ENCODE measurements at regions not wholly inside any gene's neighbourhood (a gene's known extent, or its start where the extent isn't known, plus 50 kb on each side); places are given as distances from the start of the nearest gene placed in this dataset.

GRCh38 chr4:10320130-10320529 lies 137.1 kb downstream of the ZNF518B start:
- DNase-seq = no peak
- ChIA-PET CTCF (interaction anchor here (0.7 kb wide), 1 partner anchor 978 kb away, joined by 3 read pairs; no protein-coding TSS in a partner anchor), POLR2A (no interaction called here)
- H3K9me3 Mint-ChIP-seq = no peaks in the 10 kb centered on the region
- H3K4me3 Mint-ChIP-seq = no peak overlapping the region
- H3K36me3 Mint-ChIP-seq (ENCODE audit: low read depth) = no peaks in the 10 kb centered on the region
- no peak overlapping the region for H3K27ac Mint-ChIP-seq
- no peaks in the 10 kb centered on the region for H3K4me1 Mint-ChIP-seq
- peaks cover 4% of the 10 kb centered on the region for H3K27me3 Mint-ChIP-seq

- no peaks in the 10 kb centered on the region for H3K27me3 Mint-ChIP-seq
- DNase-seq = no peak
- no peak overlapping the region for H3K4me3 Mint-ChIP-seq
- POLR2A ChIA-PET = no interaction called here
- CTCF ChIA-PET = no interaction called here
- no peaks in the 10 kb centered on the region for H3K36me3 Mint-ChIP-seq (ENCODE audit: low read depth)
- no peaks in the 10 kb centered on the region for H3K4me1 Mint-ChIP-seq
- no peak overlapping the region for H3K27ac Mint-ChIP-seq
- H3K9me3 Mint-ChIP-seq = no peaks in the 10 kb centered on the region
Measured at GRCh38 chr4:10317345-10317744, 139.9 kb downstream of the ZNF518B start.

GRCh38 chr4:10316851-10317250 lies 140.4 kb downstream of the ZNF518B start:
- ChIA-PET CTCF (no interaction called here), POLR2A (no interaction called here)
- no peaks in the 10 kb centered on the region for H3K27me3 Mint-ChIP-seq

GRCh38 chr4:10315638-10316037 lies 141.6 kb downstream of the ZNF518B start:
- H3K9me3 Mint-ChIP-seq = no peaks in the 10 kb centered on the region
- no peak for DNase-seq
- no peak overlapping the region for H3K4me3 Mint-ChIP-seq
- POLR2A ChIA-PET = no interaction called here
- H3K27ac Mint-ChIP-seq = no peak overlapping the region
- no peaks in the 10 kb centered on the region for H3K27me3 Mint-ChIP-seq
- no peaks in the 10 kb centered on the region for H3K36me3 Mint-ChIP-seq (ENCODE audit: low read depth)
- no peaks in the 10 kb centered on the region for H3K4me1 Mint-ChIP-seq
- CTCF ChIA-PET = no interaction called here

More at GRCh38 chr4:10316851-10317250, 140.4 kb downstream of the ZNF518B start:
- Mint-ChIP-seq H3K9me3 (no peaks in the 10 kb centered on the region), H3K4me3 (no peak overlapping the region), H3K36me3 (ENCODE audit: low read depth) (no peaks in the 10 kb centered on the region), H3K27ac (no peak overlapping the region), H3K4me1 (no peaks in the 10 kb centered on the region)
- DNase-seq = no peak

GRCh38 chr4:10312568-10312967 lies 144.7 kb downstream of the ZNF518B start:
- CTCF ChIA-PET = no interaction called here
- H3K4me3 Mint-ChIP-seq = no peak overlapping the region
- POLR2A ChIA-PET = no interaction called here
- no peaks in the 10 kb centered on the region for H3K36me3 Mint-ChIP-seq (ENCODE audit: low read depth)
- no peaks in the 10 kb centered on the region for H3K27me3 Mint-ChIP-seq
- H3K4me1 Mint-ChIP-seq = no peaks in the 10 kb centered on the region
- H3K9me3 Mint-ChIP-seq = no peaks in the 10 kb centered on the region
- DNase-seq = no peak
- no peak overlapping the region for H3K27ac Mint-ChIP-seq

- Mint-ChIP-seq H3K27ac (no peak overlapping the region), H3K4me1 (no peaks in the 10 kb centered on the region), H3K9me3 (no peaks in the 10 kb centered on the region), H3K27me3 (no peaks in the 10 kb centered on the region), H3K36me3 (ENCODE audit: low read depth) (no peaks in the 10 kb centered on the region), H3K4me3 (no peak overlapping the region)
- DNase-seq = no peak
- CTCF ChIA-PET = no interaction called here
- POLR2A ChIA-PET = no interaction called here
Measured at GRCh38 chr4:10311939-10312338, 145.3 kb downstream of the ZNF518B start.

- Mint-ChIP-seq H3K27me3 (peaks cover 6% of the 10 kb centered on the region), H3K36me3 (ENCODE audit: low read depth) (no peaks in the 10 kb centered on the region), H3K27ac (no peak overlapping the region), H3K4me1 (no peaks in the 10 kb centered on the region), H3K9me3 (no peaks in the 10 kb centered on the region), H3K4me3 (no peak overlapping the region)
- no peak for DNase-seq
- POLR2A ChIA-PET = no interaction called here
- CTCF ChIA-PET = no interaction called here
Measured at GRCh38 chr4:10305816-10306215, 151.4 kb downstream of the ZNF518B start.

GRCh38 chr4:10303291-10303690 lies 153.9 kb downstream of the ZNF518B start:
- ChIA-PET POLR2A (no interaction called here), CTCF (no interaction called here)
- Mint-ChIP-seq H3K27me3 (peaks cover 6% of the 10 kb centered on the region), H3K27ac (no peak overlapping the region), H3K9me3 (no peaks in the 10 kb centered on the region), H3K4me1 (no peaks in the 10 kb centered on the region), H3K36me3 (ENCODE audit: low read depth) (no peaks in the 10 kb centered on the region), H3K4me3 (no peak overlapping the region)
- no peak for DNase-seq

- no peaks in the 10 kb centered on the region for H3K4me1 Mint-ChIP-seq
- ChIA-PET CTCF (no interaction called here), POLR2A (no interaction called here)
- H3K27ac Mint-ChIP-seq = no peak overlapping the region
- no peak overlapping the region for H3K4me3 Mint-ChIP-seq
- H3K27me3 Mint-ChIP-seq = peaks cover 6% of the 10 kb centered on the region
- H3K9me3 Mint-ChIP-seq = no peaks in the 10 kb centered on the region
- no peaks in the 10 kb centered on the region for H3K36me3 Mint-ChIP-seq (ENCODE audit: low read depth)
- DNase-seq = no peak
Measured at GRCh38 chr4:10302096-10302495, 155.1 kb downstream of the ZNF518B start.

GRCh38 chr4:10299601-10300000 lies 157.6 kb downstream of the ZNF518B start:
- no peak for DNase-seq
- H3K36me3 Mint-ChIP-seq (ENCODE audit: low read depth) = no peaks in the 10 kb centered on the region
- H3K9me3 Mint-ChIP-seq = no peaks in the 10 kb centered on the region
- CTCF ChIA-PET = no interaction called here
- peaks cover 3% of the 10 kb centered on the region for H3K27me3 Mint-ChIP-seq
- POLR2A ChIA-PET = interaction anchor here (1.2 kb wide), 1 partner anchor 126 kb away, joined by 3 read pairs; no protein-coding TSS in a partner anchor
- no peaks in the 10 kb centered on the region for H3K4me1 Mint-ChIP-seq
- no peak overlapping the region for H3K27ac Mint-ChIP-seq
- no peak overlapping the region for H3K4me3 Mint-ChIP-seq

GRCh38 chr4:10298681-10299080 lies 158.5 kb downstream of the ZNF518B start:
- no peaks in the 10 kb centered on the region for H3K4me1 Mint-ChIP-seq
- no peaks in the 10 kb centered on the region for H3K27me3 Mint-ChIP-seq
- no peak overlapping the region for H3K27ac Mint-ChIP-seq
- no peak overlapping the region for H3K4me3 Mint-ChIP-seq
- no peaks in the 10 kb centered on the region for H3K36me3 Mint-ChIP-seq (ENCODE audit: low read depth)
- no peaks in the 10 kb centered on the region for H3K9me3 Mint-ChIP-seq
- CTCF ChIA-PET = no interaction called here
- POLR2A ChIA-PET = no interaction called here
- DNase-seq = no peak

GRCh38 chr4:10296730-10297129 lies 160.5 kb downstream of the ZNF518B start:
- no peak overlapping the region for H3K4me3 Mint-ChIP-seq
- H3K27me3 Mint-ChIP-seq = no peaks in the 10 kb centered on the region
- H3K9me3 Mint-ChIP-seq = no peaks in the 10 kb centered on the region
- no peak for DNase-seq
- H3K36me3 Mint-ChIP-seq (ENCODE audit: low read depth) = no peaks in the 10 kb centered on the region
- ChIA-PET CTCF (no interaction called here), POLR2A (no interaction called here)
- no peaks in the 10 kb centered on the region for H3K4me1 Mint-ChIP-seq
- no peak overlapping the region for H3K27ac Mint-ChIP-seq

GRCh38 chr4:10295301-10295700 lies 161.9 kb downstream of the ZNF518B start:
- DNase-seq = no peak
- Mint-ChIP-seq H3K36me3 (ENCODE audit: low read depth) (no peaks in the 10 kb centered on the region), H3K9me3 (no peaks in the 10 kb centered on the region), H3K4me1 (no peaks in the 10 kb centered on the region), H3K4me3 (no peak overlapping the region), H3K27me3 (peaks cover 2% of the 10 kb centered on the region), H3K27ac (no peak overlapping the region)
- ChIA-PET CTCF (no interaction called here), POLR2A (no interaction called here)

GRCh38 chr4:10289538-10289906 lies 167.7 kb downstream of the ZNF518B start:
- CTCF ChIA-PET = no interaction called here
- DNase-seq = no peak
- POLR2A ChIA-PET = no interaction called here
- Mint-ChIP-seq H3K27me3 (peaks cover 2% of the 10 kb centered on the region), H3K4me1 (peaks cover 5% of the 10 kb centered on the region), H3K36me3 (ENCODE audit: low read depth) (no peaks in the 10 kb centered on the region), H3K9me3 (no peaks in the 10 kb centered on the region), H3K4me3 (no peak overlapping the region), H3K27ac (no peak overlapping the region)

Measured in activated CD4-positive, alpha-beta memory T cell treated with anti-CD3 and anti-CD28 coated beads, Interleukin-2, amount 10 ng/mL, durations not matched to agents 7 days and 5 days (primary cell).